Mesenchymal stem cell (in vitro differentiated cells and primary cell): ENCODE measurements at regions not wholly inside any gene's neighbourhood (a gene's known extent, or its start where the extent isn't known, plus 50 kb on each side); places are given as distances from the start of the nearest gene placed in this dataset.

Source experiments
- DNase-seq: peaks from one replicate; pipeline ENCODE4 v3.0.0-alpha.2; 2013
- H2AFZ ChIP-seq: one replicate; pipeline ENCODE4 v1.6.1; 2013; ENCODE audit warnings: low read depth, mild to moderate bottlenecking, control low read depth, inconsistent platforms, low read length, moderate library complexity
- H2AK5ac ChIP-seq: 2 replicates; pipeline ENCODE4 v1.6.1; 2013; ENCODE audit warnings: low read length, moderate library complexity, mild to moderate bottlenecking, inconsistent platforms; ENCODE audit not compliant: severe bottlenecking
- H2BK120ac ChIP-seq: one replicate; pipeline ENCODE4 v1.6.1; 2013; ENCODE audit warnings: low read depth, mild to moderate bottlenecking, inconsistent platforms, low read length, moderate library complexity
- H2BK12ac ChIP-seq, 2 experiments: one replicate each; pipeline ENCODE4 v1.6.1; 2013; ENCODE audit warnings: inconsistent platforms in 2 of 2, low read length in 2 of 2, mild to moderate bottlenecking in 2 of 2, moderate library complexity in 2 of 2, control low read depth in 1 of 2
- H2BK15ac ChIP-seq: one replicate; pipeline ENCODE4 v1.6.1; 2013; ENCODE audit warnings: mild to moderate bottlenecking, low read depth, inconsistent platforms; ENCODE audit not compliant: poor library complexity, severe bottlenecking
- H2BK5ac ChIP-seq: 2 replicates; pipeline ENCODE4 v1.6.1; 2013; ENCODE audit warnings: low read depth, mild to moderate bottlenecking, low read length, control low read depth, inconsistent platforms; ENCODE audit not compliant: poor library complexity, severe bottlenecking
- H3K14ac ChIP-seq, 2 experiments: one replicate each; pipeline ENCODE4 v1.6.1; 2013; ENCODE audit warnings: inconsistent platforms in 2 of 2, low read length in 2 of 2, control low read depth in 1 of 2, mild to moderate bottlenecking in 1 of 2, moderate library complexity in 1 of 2
- H3K18ac ChIP-seq, 2 experiments: one replicate each; pipeline ENCODE4 v1.6.1; 2013; ENCODE audit warnings: inconsistent platforms in 2 of 2, low read length in 2 of 2, control low read depth in 1 of 2, low read depth in 1 of 2, mild to moderate bottlenecking in 1 of 2
- H3K23ac ChIP-seq, 2 experiments: one replicate each; pipeline ENCODE4 v1.6.1; 2013; ENCODE audit warnings: inconsistent platforms in 2 of 2, low read length in 2 of 2, mild to moderate bottlenecking in 2 of 2, moderate library complexity in 2 of 2, control low read depth in 1 of 2
- H3K27ac ChIP-seq: 2 replicates; pipeline ENCODE4 v1.5.1; 2013; ENCODE audit warnings: mild to moderate bottlenecking, moderate library complexity, low read length, control low read depth, inconsistent platforms; ENCODE audit not compliant: poor library complexity, severe bottlenecking
- H3K27me3 ChIP-seq, 2 experiments: 2 replicates each; pipeline versions ENCODE4 v1.6.1 to v1.7.0; 2013; ENCODE audit warnings: low read length in 2 of 2, mild to moderate bottlenecking in 2 of 2, moderate library complexity in 2 of 2, control low read depth in 1 of 2, inconsistent platforms in 1 of 2; ENCODE audit not compliant: control insufficient read depth in 1 of 2, insufficient read depth in 1 of 2
- H3K36me3 ChIP-seq, 2 experiments: 2 replicates each; pipeline versions ENCODE4 v1.6.1 to v1.7.0; 2013; ENCODE audit warnings: low read length in 2 of 2, control low read depth in 1 of 2, inconsistent platforms in 1 of 2, low read depth in 1 of 2, mild to moderate bottlenecking in 1 of 2; ENCODE audit not compliant: insufficient read depth in 2 of 2, control insufficient read depth in 1 of 2
- H3K4ac ChIP-seq, 2 experiments: one replicate each; pipeline ENCODE4 v1.6.1; 2013; ENCODE audit warnings: inconsistent platforms in 2 of 2, low read length in 2 of 2, mild to moderate bottlenecking in 2 of 2, moderate library complexity in 2 of 2, control low read depth in 1 of 2, low read depth in 1 of 2
- H3K4me1 ChIP-seq: 2 replicates; pipeline ENCODE4 v1.6.1; 2013; ENCODE audit warnings: low read depth, low read length, control low read depth; ENCODE audit not compliant: control insufficient read depth, insufficient read depth
- H3K4me2 ChIP-seq: 2 replicates; pipeline ENCODE4 v1.6.1; 2013; ENCODE audit warnings: low read length, mild to moderate bottlenecking, inconsistent platforms; ENCODE audit not compliant: poor library complexity, severe bottlenecking
- H3K4me3 ChIP-seq, 2 experiments: 2 replicates each; pipeline versions ENCODE4 v1.5.1 to v1.7.0; 2013; ENCODE audit warnings: low read length in 2 of 2, mild to moderate bottlenecking in 2 of 2, control low read depth in 1 of 2, low read depth in 1 of 2; ENCODE audit not compliant: insufficient read depth in 1 of 2
- H3K79me1 ChIP-seq: replicated peaks from 2 replicates; pipeline ENCODE4 v1.6.1; 2013; ENCODE audit warnings: mild to moderate bottlenecking, control low read depth, low read length, inconsistent platforms; ENCODE audit not compliant: poor library complexity, severe bottlenecking
- H3K9ac ChIP-seq: 2 replicates; pipeline ENCODE4 v1.7.0; 2013; ENCODE audit warnings: mild to moderate bottlenecking, low read length, moderate library complexity
- H3K9me3 ChIP-seq: 2 replicates; pipeline ENCODE4 v1.7.0; 2013; ENCODE audit warnings: mild to moderate bottlenecking, low read length; ENCODE audit not compliant: control insufficient read depth
- H4K8ac ChIP-seq: one replicate; pipeline ENCODE4 v1.6.1; 2013; ENCODE audit warnings: inconsistent platforms, mild to moderate bottlenecking, low read length, moderate library complexity
- H4K91ac ChIP-seq: one replicate; pipeline ENCODE4 v1.6.1; 2013; ENCODE audit warnings: mild to moderate bottlenecking, low read length, inconsistent platforms
- WGBS: methylation state at CpG from one replicate; pipeline ENCODE4 v1.1.7; 2013; ENCODE audit warnings: mixed read lengths; 5-methylcytosine and 5-hydroxymethylcytosine counted together

DNA sequence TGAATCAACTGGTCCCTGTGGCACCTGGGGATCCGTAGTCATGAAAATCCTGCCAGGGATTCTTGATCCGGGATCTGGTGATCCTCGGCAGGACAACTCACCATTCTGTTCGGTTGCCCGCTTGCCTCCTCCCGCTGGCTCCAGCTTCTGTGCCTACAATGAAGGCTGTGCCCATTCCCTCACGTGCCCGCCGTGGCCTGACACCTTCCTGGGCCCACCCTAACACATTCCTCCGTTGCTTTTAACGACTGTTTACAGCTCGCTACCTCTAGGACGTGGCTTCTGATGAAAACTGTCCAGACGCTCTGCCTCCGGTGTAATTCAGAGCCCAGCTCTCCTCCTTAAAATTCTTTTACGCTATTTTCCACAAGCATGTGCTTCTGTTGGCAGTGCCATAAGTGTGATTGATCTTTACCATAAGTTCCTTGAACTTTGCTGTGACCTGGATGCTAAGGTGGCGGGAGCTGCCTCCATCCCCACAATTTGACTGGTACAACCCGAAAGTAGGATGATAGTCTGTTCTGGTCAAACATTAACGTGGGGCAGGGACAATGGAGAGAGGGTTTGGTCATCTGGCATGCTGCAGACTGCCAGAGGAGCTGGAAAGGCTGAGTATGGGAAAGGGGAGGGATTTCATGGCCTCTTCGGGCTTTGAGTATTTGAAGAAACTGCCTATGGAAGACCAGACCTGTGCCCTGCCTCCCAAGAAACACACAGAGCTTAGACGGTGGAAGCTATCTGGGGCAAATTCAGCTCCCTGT lies 206.8 kb upstream of the TNP1 start:
- Histone ChIP-seq H3K4me3 (no peak overlapping the region), H3K9ac (no peak overlapping the region), H3K36me3 (peaks cover 0 to 4% of the 10 kb centered on the region in 2 experiments), H2BK5ac (no peak overlapping the region), H2AK5ac (no peak overlapping the region), H3K27ac (no peak overlapping the region), H3K79me1 (no peaks in the 10 kb centered on the region), H3K14ac (peak overlapping the region in 1 of 2 experiments; percentile 98), H3K27me3 (no peaks in the 10 kb centered on the region), H3K18ac (peak overlapping the region; percentile 93 to 98), H2BK120ac (peak overlapping the region; percentile 59), H2BK12ac (peak overlapping the region; percentile 95 to 100), H3K4me1 (peaks cover 6% of the 10 kb centered on the region), H3K9me3 (no peaks in the 10 kb centered on the region), H3K4ac (peak overlapping the region; percentile 70 to 99), H4K8ac (peak overlapping the region; percentile 86), H2AFZ (peak overlapping the region; percentile 33), H3K23ac (peak overlapping the region in 1 of 2 experiments; percentile 89), H3K4me2 (no peak overlapping the region), H4K91ac (peak overlapping the region; percentile 92), H2BK15ac (no peak overlapping the region)
- 46% methylated on average over 20 of the region's 21 CpGs for whole genome bisulfite sequencing
- peak; percentile 71 for DNase-seq

DNA sequence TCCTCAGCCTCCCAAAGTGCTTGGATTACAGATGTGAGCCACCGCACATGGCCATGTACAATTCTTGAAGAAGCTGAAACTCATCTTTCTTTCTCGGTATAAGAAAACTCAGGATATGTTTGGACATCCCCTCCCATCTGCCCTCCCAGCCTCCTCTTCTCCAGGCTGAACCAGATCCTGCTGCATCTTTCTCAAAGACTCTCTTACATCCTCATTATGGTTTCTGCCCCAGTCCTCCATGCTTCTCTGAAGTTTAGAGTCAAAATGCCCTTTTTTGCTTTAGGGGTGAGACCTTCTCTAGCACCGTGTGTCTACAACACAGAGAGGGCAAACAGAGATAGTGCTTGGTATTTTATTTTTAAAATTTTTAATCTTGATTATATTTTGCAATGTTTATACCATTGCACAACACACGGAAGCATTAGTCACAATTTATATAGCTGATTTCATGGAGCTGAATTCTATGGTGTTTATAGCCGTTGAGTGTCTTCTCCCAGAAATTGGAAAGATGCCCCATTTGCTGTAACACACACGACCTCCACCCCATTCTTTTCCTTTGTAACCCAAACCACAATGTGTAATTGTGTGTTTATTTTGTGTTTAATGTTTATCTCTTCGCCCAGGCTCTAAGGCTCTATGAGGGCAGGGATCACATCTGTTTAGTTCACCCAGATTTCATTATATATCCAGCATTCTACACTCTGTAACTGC lies 206.0 kb upstream of the TNP1 start:
- H2AFZ ChIP-seq, result no peak overlapping the region
- WGBS, result 50% methylated on average over 3 of the region's 7 CpGs
- H3K4me2 ChIP-seq, result no peak overlapping the region
- peaks cover 0 to 4% of the 10 kb centered on the region in 2 experiments for H3K36me3 ChIP-seq
- no peaks in the 10 kb centered on the region for H3K27me3 ChIP-seq
- H3K9me3 ChIP-seq, result no peaks in the 10 kb centered on the region
- H2BK120ac ChIP-seq, result peak overlapping the region; percentile 9
- H3K79me1 ChIP-seq, result no peaks in the 10 kb centered on the region
- H3K4ac ChIP-seq, result peak overlapping the region; percentile 5 to 84
- H3K23ac ChIP-seq, result no peak overlapping the region
- peak overlapping the region; percentile 17 to 28 for H2BK12ac ChIP-seq
- H2BK15ac ChIP-seq, result no peak overlapping the region
- peak; percentile 98 for DNase-seq
- no peak overlapping the region for H2BK5ac ChIP-seq
- H2AK5ac ChIP-seq, result peak overlapping the region; percentile 57
- no peak overlapping the region for H4K91ac ChIP-seq
- no peak overlapping the region for H3K14ac ChIP-seq
- H3K27ac ChIP-seq, result no peak overlapping the region
- H3K18ac ChIP-seq, result peak overlapping the region; percentile 49 to 78
- no peak overlapping the region for H3K4me3 ChIP-seq
- H3K9ac ChIP-seq, result no peak overlapping the region
- peaks cover 7% of the 10 kb centered on the region for H3K4me1 ChIP-seq
- no peak overlapping the region for H4K8ac ChIP-seq

DNA sequence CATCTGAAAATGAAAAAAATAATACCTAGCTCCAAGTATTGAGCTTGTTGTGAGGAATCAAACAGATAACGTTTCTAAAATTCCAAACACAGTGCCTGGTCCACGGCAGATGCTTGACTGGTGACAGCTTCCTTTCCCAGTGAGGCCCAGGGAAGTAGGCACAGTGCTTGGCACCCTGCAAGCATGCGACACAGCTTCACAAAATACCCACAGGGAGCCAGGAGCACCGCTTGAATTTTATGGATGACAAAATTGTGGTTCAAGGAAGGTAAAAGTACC lies 205.1 kb upstream of the TNP1 start:
- no peak for DNase-seq
- H3K36me3 ChIP-seq, result peaks cover 0 to 4% of the 10 kb centered on the region in 2 experiments
- peak overlapping the region; percentile 88 for H3K9ac ChIP-seq
- peak overlapping the region; percentile 7 to 44 for H2BK12ac ChIP-seq
- peak overlapping the region; percentile 25 for H4K91ac ChIP-seq
- no peak overlapping the region for H2AFZ ChIP-seq
- H3K27ac ChIP-seq, result no peak overlapping the region
- no peaks in the 10 kb centered on the region for H3K79me1 ChIP-seq
- no peak overlapping the region for H2BK5ac ChIP-seq
- peak overlapping the region in 1 of 2 experiments; percentile 70 for H3K4me3 ChIP-seq
- H2AK5ac ChIP-seq, result no peak overlapping the region
- no peak overlapping the region for H2BK120ac ChIP-seq
- no peak overlapping the region for H3K4me2 ChIP-seq
- H3K27me3 ChIP-seq, result no peaks in the 10 kb centered on the region
- WGBS, result 52% methylated on average over 2 of the region's 4 CpGs
- H3K14ac ChIP-seq, result no peak overlapping the region
- H3K4me1 ChIP-seq, result peaks cover 9% of the 10 kb centered on the region
- no peak overlapping the region for H2BK15ac ChIP-seq
- H3K9me3 ChIP-seq, result no peaks in the 10 kb centered on the region
- no peak overlapping the region for H3K18ac ChIP-seq
- H3K23ac ChIP-seq, result no peak overlapping the region
- no peak overlapping the region for H3K4ac ChIP-seq
- H4K8ac ChIP-seq, result no peak overlapping the region

DNA sequence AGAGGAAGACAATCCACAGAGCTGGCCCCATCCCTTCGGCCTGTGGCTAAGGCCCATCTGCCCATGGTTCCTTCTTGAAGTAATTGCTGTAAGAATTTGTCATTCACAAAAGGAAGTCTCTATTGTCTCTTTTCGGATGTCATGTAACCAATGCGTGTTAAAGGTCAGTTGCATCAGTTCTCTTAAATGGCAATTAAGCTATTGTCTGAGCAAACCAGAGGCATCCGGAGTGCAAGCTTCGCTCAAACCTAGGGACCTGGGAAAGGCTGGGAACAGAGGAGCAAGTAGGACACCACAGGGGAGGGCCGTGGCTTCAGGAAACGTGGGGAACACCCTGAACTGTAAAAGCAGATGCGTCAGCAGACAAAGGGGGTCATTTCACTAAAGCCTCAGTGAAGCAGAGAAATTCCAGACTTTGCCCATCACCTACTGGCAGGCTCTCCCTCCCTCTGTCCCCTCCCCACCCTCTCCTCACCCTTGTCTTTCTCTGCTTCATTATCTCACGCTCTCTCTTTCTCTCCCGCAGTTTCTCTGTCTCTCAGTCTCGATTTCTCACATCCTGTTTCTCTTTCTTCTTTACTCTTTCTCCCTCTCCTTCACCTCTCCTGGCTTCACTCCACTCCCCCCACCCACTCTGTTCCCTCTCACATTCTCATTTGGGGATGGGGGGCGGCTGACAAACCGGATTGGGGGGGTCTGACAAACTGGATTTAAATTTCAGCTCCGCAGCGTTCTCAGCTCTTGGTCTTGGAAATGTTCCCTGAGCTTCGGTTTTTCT lies 204.6 kb upstream of the TNP1 start:
- H2AK5ac ChIP-seq, result no peak overlapping the region
- WGBS, result 77% methylated on average over 16 of the region's 16 CpGs
- no peak overlapping the region for H2BK5ac ChIP-seq
- peak overlapping the region; percentile 52 to 54 for H3K18ac ChIP-seq
- no peaks in the 10 kb centered on the region for H3K27me3 ChIP-seq
- H2BK120ac ChIP-seq, result no peak overlapping the region
- H3K23ac ChIP-seq, result no peak overlapping the region
- no peak overlapping the region for H2AFZ ChIP-seq
- H3K9me3 ChIP-seq, result no peaks in the 10 kb centered on the region
- peak overlapping the region; percentile 30 for H3K4me2 ChIP-seq
- no peak overlapping the region for H3K14ac ChIP-seq
- H3K36me3 ChIP-seq, result peaks cover 0 to under 1% of the 10 kb centered on the region in 2 experiments
- H3K4me1 ChIP-seq, result peaks cover 9% of the 10 kb centered on the region
- H3K27ac ChIP-seq, result peak overlapping the region; percentile 19
- peak overlapping the region; percentile 69 to 87 for H2BK12ac ChIP-seq
- H3K4ac ChIP-seq, result peak overlapping the region in 1 of 2 experiments; percentile 63
- DNase-seq, result peak; percentile 70
- no peak overlapping the region for H2BK15ac ChIP-seq
- no peak overlapping the region for H4K8ac ChIP-seq
- H4K91ac ChIP-seq, result no peak overlapping the region
- no peaks in the 10 kb centered on the region for H3K79me1 ChIP-seq
- peak overlapping the region in 1 of 2 experiments; percentile 70 for H3K4me3 ChIP-seq
- H3K9ac ChIP-seq, result peak overlapping the region; percentile 88
